HG03575 (cell line): ENCODE measurements at regions not wholly inside any gene's neighbourhood (a gene's known extent, or its start where the extent isn't known, plus 50 kb on each side); places are given as distances from the start of the nearest gene placed in this dataset.
A peak's percentile ranks its signal among the peaks of the same experiment; 100 is the strongest.

Experiments
- ATAC-seq: cut with Tn5 transposase; IDR thresholded peaks from one replicate; pipeline ENCODE4 v1.9.1; 2021; ENCODE audit not compliant: unreplicated experiment, insufficient number of reproducible peaks, low FRiP score; ENCODE audit errors: extremely low read depth

GRCh38 chr1:221125976-221126375 lies 246.7 kb downstream of the HLX start:
- no peak for ATAC-seq

GRCh38 chr1:221137666-221138065 lies 258.4 kb downstream of the HLX start:
- ATAC-seq: no peak

GRCh38 chr1:221138516-221138915 lies 259.3 kb downstream of the HLX start:
- ATAC-seq: no peak

GRCh38 chr1:221139991-221140390 lies 260.7 kb downstream of the HLX start:
- ATAC-seq: no peak

GRCh38 chr1:221141096-221141495 lies 261.9 kb downstream of the HLX start:
- ATAC-seq: no peak

- no peak for ATAC-seq
These were observed 262.5 kb downstream of the HLX start for GRCh38 chr1:221141606-221142285.

GRCh38 chr1:221148660-221149059 lies 269.4 kb downstream of the HLX start:
- ATAC-seq: no peak

GRCh38 chr1:221149111-221149510 lies 269.9 kb downstream of the HLX start:
- ATAC-seq: no peak

GRCh38 chr1:221149555-221150075 lies 270.4 kb downstream of the HLX start:
- no peak for ATAC-seq

GRCh38 chr1:221150996-221151395 lies 271.8 kb downstream of the HLX start:
- ATAC-seq: no peak

- ATAC-seq: no peak
These were observed 275.7 kb downstream of the HLX start for GRCh38 chr1:221154932-221155331.

GRCh38 chr1:221157026-221157761 lies 278.0 kb downstream of the HLX start:
- ATAC-seq: peak; percentile 86

GRCh38 chr1:221159608-221160007 lies 280.4 kb downstream of the HLX start:
- ATAC-seq: no peak

GRCh38 chr1:221161571-221162041 lies 282.4 kb downstream of the HLX start:
- ATAC-seq: no peak

GRCh38 chr1:221162352-221162751 lies 283.1 kb downstream of the HLX start:
- no peak for ATAC-seq

GRCh38 chr1:221162939-221163338 lies 283.7 kb downstream of the HLX start:
- no peak for ATAC-seq

GRCh38 chr1:221164029-221164428 lies 284.8 kb downstream of the HLX start:
- ATAC-seq: no peak

GRCh38 chr1:221164951-221165838 lies 286.0 kb downstream of the HLX start:
- ATAC-seq: no peak

GRCh38 chr1:221165839-221166500 lies 286.7 kb downstream of the HLX start:
- ATAC-seq: no peak
